HEK293 (cell line): ENCODE measurements at regions not wholly inside any gene's neighbourhood (a gene's known extent, or its start where the extent isn't known, plus 50 kb on each side); places are given as distances from the start of the nearest gene placed in this dataset.
A peak's percentile ranks its signal among the peaks of the same experiment; 100 is the strongest.

ENCODE experiments used
- CTCF ChIA-PET: fragments of 350-600 bp; formaldehyde crosslinking; extraction: SDS; loops from one replicate; lab custom pipeline; 2021; ENCODE audit warnings: antibody characterized with exemption; lab: Yijun Ruan, JAX
- POLR2A ChIA-PET: fragments of 300-600 bp; formaldehyde crosslinking; extraction: SDS; loops from one replicate; lab custom pipeline; 2020; ENCODE audit warnings: antibody characterized with exemption, inconsistent platforms; lab: Yijun Ruan, JAX
- H3K27ac ChIP-seq: fragments of 200-500 bp; sonication (Bioruptor generic); 2 replicates; pipeline ENCODE4 v1.5.1; 2014; ENCODE audit warnings: low read depth, low read length, control low read depth, inconsistent platforms; ENCODE audit errors: extremely low read depth
- H3K36me3 ChIP-seq, 2 experiments: fragments of 200-500 bp in 1 of 2; sonication (Bioruptor generic) in 1 of 2; 1 replicate in 1 of 2; 2 replicates in 1 of 2; pipeline ENCODE4 v1.5.1; 2014 to 2017; ENCODE audit warnings: inconsistent platforms in 2 of 2, low read length in 2 of 2; ENCODE audit not compliant: control insufficient read depth in 2 of 2, insufficient read depth in 1 of 2
- H3K4me1 ChIP-seq: fragments of 200-500 bp; sonication (Bioruptor generic); 2 replicates; pipeline ENCODE4 v1.5.1; 2014; ENCODE audit warnings: mild to moderate bottlenecking, low read length, inconsistent platforms; ENCODE audit not compliant: control insufficient read depth, insufficient read depth
- H3K4me3 ChIP-seq: 2 replicates; pipeline ENCODE4 v1.5.1; 2011; ENCODE audit warnings: low read depth, mild to moderate bottlenecking, control low read depth, low read length, moderate library complexity
- H3K9me3 ChIP-seq: fragments of 200-500 bp; sonication (Bioruptor generic); 2 replicates; pipeline ENCODE4 v1.5.1; 2014; ENCODE audit warnings: low read depth, low read length, inconsistent platforms; ENCODE audit not compliant: control insufficient read depth, insufficient read depth
- ATF2 ChIP-seq: fragments of 450-650 bp; formaldehyde crosslinking; IDR thresholded peaks from 2 replicates; pipeline ENCODE4 v1.5.1; 2016; ENCODE audit warnings: missing biosample characterization, missing genetic modification characterization, low read depth
- BCL11B ChIP-seq: fragments of 450-650 bp; formaldehyde crosslinking; IDR thresholded peaks from 2 replicates; pipeline ENCODE4 v1.5.1; 2016; ENCODE audit warnings: low read depth, missing biosample characterization, missing genetic modification characterization
- FEZF1 ChIP-seq: fragments of 450-650 bp; formaldehyde crosslinking; IDR thresholded peaks from 2 replicates; pipeline ENCODE4 v1.5.1; 2016; ENCODE audit warnings: missing biosample characterization, missing genetic modification characterization
- GFI1B ChIP-seq: fragments of 450-650 bp; formaldehyde crosslinking; IDR thresholded peaks from 2 replicates; pipeline ENCODE4 v1.5.1; 2016; ENCODE audit warnings: missing biosample characterization, missing genetic modification characterization
- GLIS2 ChIP-seq: fragments of 450-650 bp; formaldehyde crosslinking; IDR thresholded peaks from 2 replicates; pipeline ENCODE4 v1.5.1; 2016; ENCODE audit warnings: missing biosample characterization, missing genetic modification characterization
- MZF1 ChIP-seq: fragments of 450-650 bp; formaldehyde crosslinking; IDR thresholded peaks from 2 replicates; pipeline ENCODE4 v1.5.1; 2017; ENCODE audit warnings: missing biosample characterization, missing genetic modification characterization, borderline replicate concordance
- SCRT1 ChIP-seq: fragments of 450-650 bp; formaldehyde crosslinking; IDR thresholded peaks from 2 replicates; pipeline ENCODE4 v1.5.1; 2016; ENCODE audit warnings: missing biosample characterization, missing genetic modification characterization, borderline replicate concordance
- TRIM28 ChIP-seq: IDR thresholded peaks from 2 replicates; pipeline ENCODE4 v1.6.1; 2011; ENCODE audit warnings: low read length, control low read depth, borderline replicate concordance
- TSHZ1 ChIP-seq: fragments of 450-650 bp; formaldehyde crosslinking; IDR thresholded peaks from 2 replicates; pipeline ENCODE4 v1.5.1; 2016; ENCODE audit warnings: missing biosample characterization, missing genetic modification characterization, borderline replicate concordance
- ZFP3 ChIP-seq: fragments of 450-650 bp; formaldehyde crosslinking; IDR thresholded peaks from 2 replicates; pipeline ENCODE4 v1.5.1; 2016; ENCODE audit warnings: low read depth, missing biosample characterization, missing genetic modification characterization
- ZNF248 ChIP-seq: fragments of 450-650 bp; formaldehyde crosslinking; IDR thresholded peaks from 2 replicates; pipeline ENCODE4 v1.5.1; 2017; ENCODE audit warnings: missing biosample characterization, missing genetic modification characterization
- ZNF362 ChIP-seq: fragments of 450-650 bp; formaldehyde crosslinking; IDR thresholded peaks from 2 replicates; pipeline ENCODE4 v1.5.1; 2016; ENCODE audit warnings: missing biosample characterization, missing genetic modification characterization
- ZNF510 ChIP-seq: fragments of 450-650 bp; formaldehyde crosslinking; IDR thresholded peaks from 2 replicates; pipeline ENCODE4 v1.5.1; 2018; ENCODE audit warnings: mild to moderate bottlenecking, missing genetic modification characterization, missing biosample characterization; ENCODE audit not compliant: insufficient replicate concordance
- ZNF585B ChIP-seq: fragments of 450-650 bp; formaldehyde crosslinking; IDR thresholded peaks from 2 replicates; pipeline ENCODE4 v1.5.1; 2016; ENCODE audit warnings: missing biosample characterization, missing genetic modification characterization
- ZNF623 ChIP-seq: fragments of 450-650 bp; formaldehyde crosslinking; IDR thresholded peaks from 2 replicates; pipeline ENCODE4 v1.5.1; 2016; ENCODE audit warnings: missing biosample characterization, missing genetic modification characterization
- ZNF626 ChIP-seq: fragments of 450-650 bp; sonication (Bioruptor Pico); formaldehyde crosslinking; IDR thresholded peaks from 2 replicates; pipeline ENCODE4 v1.5.1; 2018; ENCODE audit warnings: missing biosample characterization, missing genetic modification characterization, inconsistent platforms
- ZNF792 ChIP-seq: fragments of 450-650 bp; formaldehyde crosslinking; IDR thresholded peaks from 2 replicates; pipeline ENCODE4 v1.5.1; 2016; ENCODE audit warnings: missing biosample characterization, missing genetic modification characterization

GRCh38 chr10:33392706-33393105 lies 58.2 kb upstream of the NRP1 start:
- H3K4me3 ChIP-seq, result no peak overlapping the region
- H3K36me3 ChIP-seq, result no peaks in the 10 kb centered on the region
- no peak overlapping the region for H3K27ac ChIP-seq
- peaks cover 13% of the 10 kb centered on the region for H3K4me1 ChIP-seq
- H3K9me3 ChIP-seq, result no peaks in the 10 kb centered on the region; the same call in 1 of the 2 replicates
- TF ChIP-seq ZNF626, result no peak
- CTCF ChIA-PET, result no interaction called here
- POLR2A ChIA-PET, result no interaction called here

GRCh38 chr10:33391611-33392465 lies 57.4 kb upstream of the NRP1 start:
- CTCF ChIA-PET, result no interaction called here

GRCh38 chr10:33390046-33390445 lies 55.6 kb upstream of the NRP1 start:
- TF ChIP-seq GLIS2 (tag by site-specific recombination) (no peak), ZNF585B (tag by site-specific recombination) (0 out of 2 replicates have a peak, but pooled peaks have one; percentile 12)
- Histone ChIP-seq H3K36me3 (no peaks in the 10 kb centered on the region), H3K4me1 (peaks cover 24% of the 10 kb centered on the region), H3K27ac (peak overlapping the region; percentile 19; the same call in 1 of the 2 replicates), H3K4me3 (no peak overlapping the region), H3K9me3 (no peaks in the 10 kb centered on the region)
- ChIA-PET POLR2A (no interaction called here), CTCF (no interaction called here)

More at GRCh38 chr10:33391611-33392465, 57.4 kb upstream of the NRP1 start:
- H3K4me3 ChIP-seq, result no peak overlapping the region
- POLR2A ChIA-PET, result no interaction called here
- H3K36me3 ChIP-seq, result no peaks in the 10 kb centered on the region
- H3K4me1 ChIP-seq, result peaks cover 13% of the 10 kb centered on the region
- no peak for TF ChIP-seq ZFP3 (tag by site-specific recombination)
- no peaks in the 10 kb centered on the region; the same call in 1 of the 2 replicates for H3K9me3 ChIP-seq
- no peak overlapping the region for H3K27ac ChIP-seq

GRCh38 chr10:33388785-33389184 lies 54.3 kb upstream of the NRP1 start:
- no peaks in the 10 kb centered on the region for H3K36me3 ChIP-seq
- H3K27ac ChIP-seq, result no peak overlapping the region; the same call in 1 of the 2 replicates
- ChIA-PET CTCF (interaction anchor here (0.8 kb wide), 1 partner anchor 8 kb away, joined by 3 read pairs; no protein-coding TSS in a partner anchor), POLR2A (no interaction called here)
- TF ChIP-seq MZF1 (tag by site-specific recombination), result peak; percentile 66; the same call in 1 of the 2 replicates
- TF ChIP-seq SCRT1, result no peak
- TF ChIP-seq ZNF792 (tag by site-specific recombination), result no peak
- no peak overlapping the region for H3K4me3 ChIP-seq
- no peaks in the 10 kb centered on the region for H3K9me3 ChIP-seq
- peaks cover 26% of the 10 kb centered on the region for H3K4me1 ChIP-seq

- H3K36me3 ChIP-seq, result no peaks in the 10 kb centered on the region
- no peaks in the 10 kb centered on the region for H3K9me3 ChIP-seq
- no peak overlapping the region for H3K4me3 ChIP-seq
- H3K27ac ChIP-seq, result peak overlapping the region; percentile 75; the same call in 1 of the 2 replicates
- ChIA-PET POLR2A (no interaction called here), CTCF (interaction anchor here (0.7 kb wide), 1 partner anchor 12 kb away, joined by 3 read pairs; no protein-coding TSS in a partner anchor)
- H3K4me1 ChIP-seq, result peaks cover 26% of the 10 kb centered on the region
- no peak for TF ChIP-seq ZNF362 (tag by site-specific recombination)
- peak; percentile 69; the same call in 1 of the 2 replicates for TF ChIP-seq TSHZ1
- TF ChIP-seq TRIM28, result peak; percentile 74; the same call in 1 of the 2 replicates
- TF ChIP-seq BCL11B (tag by site-specific recombination), result peak; percentile 98
- TF ChIP-seq ZNF510 (tag by site-specific recombination), result peak; percentile 37
- TF ChIP-seq ATF2, result peak; percentile 15; the same call in 1 of the 2 replicates
- TF ChIP-seq ZNF248 (tag by site-specific recombination), result no peak
- peak; percentile 62; the same call in 1 of the 2 replicates for TF ChIP-seq GFI1B (tag by site-specific recombination)
- peak; percentile 99 for TF ChIP-seq FEZF1 (tag by site-specific recombination)
- no peak for TF ChIP-seq ZNF623 (tag by site-specific recombination)
Observed at GRCh38 chr10:33388382-33388781, 53.9 kb upstream of the NRP1 start.
